ENCODE measurements at regions not wholly inside any gene's neighbourhood (a gene's known extent, or its start where the extent isn't known, plus 50 kb on each side); places are given as distances from the start of the nearest gene placed in this dataset.
A peak's percentile ranks its signal among the peaks of the same experiment; 100 is the strongest.

GRCh38 chr6:155883334-155883731 is 427.7 kb upstream of the NOX3 start:
- peaks cover 0 to 4% (median 0%) of the 10 kb centered on the region in 4 donors for H3K4me1 ChIP-seq
- H3K27me3 ChIP-seq, result no peaks in the 10 kb centered on the region
- no peaks in the 10 kb centered on the region for H3K9me3 ChIP-seq
- no peak overlapping the region for H3K4me3 ChIP-seq
- H3K27ac ChIP-seq, result no peak overlapping the region
- ATAC-seq (ENCODE audit: low FRiP score in 2 of 2) (no peak), DNase-seq (no peak)
- no peaks in the 10 kb centered on the region for H3K36me3 ChIP-seq
- TF ChIP-seq CTCF (IDR thresholded peaks at IDR 0.05) (peak in 1 of 6 experiments; percentile 4), POLR2AphosphoS5 (IDR thresholded peaks at IDR 0.05) (no peak), EP300 (IDR thresholded peaks at IDR 0.05) (no peak), POLR2A (IDR thresholded peaks at IDR 0.05) (no peak)

GRCh38 chr6:155882527-155883333 is 427.1 kb upstream of the NOX3 start:
- Histone ChIP-seq H3K4me3 (no peak overlapping the region), H3K27ac (peak overlapping the region; percentile 19 to 40 (median 27)), H3K27me3 (no peaks in the 10 kb centered on the region), H3K9me3 (no peaks in the 10 kb centered on the region), H3K36me3 (no peaks in the 10 kb centered on the region), H3K4me1 (peaks cover 0 to 4% (median 0%) of the 10 kb centered on the region in 4 donors)
- DNase-seq, result no peak
- WGBS, 2 donors, result 51 to 70% methylated on average over 4 of the region's 4 CpGs
- ATAC-seq (ENCODE audit: low FRiP score in 2 of 2), result no peak
- TF ChIP-seq EP300 (IDR thresholded peaks at IDR 0.05) (no peak), CTCF (IDR thresholded peaks at IDR 0.05) (no peak), POLR2A (IDR thresholded peaks at IDR 0.05) (no peak), POLR2AphosphoS5 (IDR thresholded peaks at IDR 0.05) (no peak)

GRCh38 chr6:155881826-155882526 is 426.3 kb upstream of the NOX3 start:
- no peaks in the 10 kb centered on the region for H3K9me3 ChIP-seq
- peak overlapping the region in 3 of 4 donors; percentile 27 to 51 (median 38) for H3K27ac ChIP-seq
- no peak for ATAC-seq (ENCODE audit: low FRiP score in 2 of 2)
- TF ChIP-seq POLR2A (IDR thresholded peaks at IDR 0.05), result no peak
- TF ChIP-seq POLR2AphosphoS5 (IDR thresholded peaks at IDR 0.05), result no peak
- no peak for TF ChIP-seq EP300 (IDR thresholded peaks at IDR 0.05)
- no peak for TF ChIP-seq CTCF (IDR thresholded peaks at IDR 0.05)
- no peak for DNase-seq
- H3K4me3 ChIP-seq, result no peak overlapping the region
- no peaks in the 10 kb centered on the region for H3K36me3 ChIP-seq
- no peaks in the 10 kb centered on the region for H3K27me3 ChIP-seq
- WGBS, 2 donors, result 73 to 80% methylated on average over 5 of the region's 5 CpGs
- peaks cover 0 to 4% (median 0%) of the 10 kb centered on the region in 4 donors for H3K4me1 ChIP-seq

DNA sequence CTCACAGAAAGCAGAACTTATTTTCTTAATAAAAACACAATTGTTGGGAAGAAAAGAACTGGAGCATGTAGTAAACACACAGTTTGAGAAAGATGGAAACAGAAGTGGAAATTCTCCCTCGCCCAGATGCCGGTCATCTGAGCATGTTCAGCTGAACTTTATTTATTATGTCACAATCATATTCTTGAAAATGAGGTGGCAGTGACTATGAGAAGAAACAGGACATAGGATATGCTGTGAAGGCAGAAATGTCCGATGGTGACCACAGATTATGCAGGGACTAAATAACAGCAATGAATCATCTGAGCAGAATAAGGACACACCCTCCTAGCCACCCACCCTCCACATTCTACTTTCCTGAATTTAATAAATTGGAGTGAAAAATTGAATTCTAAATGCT is 425.3 kb upstream of the NOX3 start:
- 40 to 46% methylated on average over 3 of the region's 3 CpGs for WGBS, 2 donors
- no peaks in the 10 kb centered on the region for H3K36me3 ChIP-seq
- no peaks in the 10 kb centered on the region for H3K9me3 ChIP-seq
- peaks cover 0 to 4% (median 0%) of the 10 kb centered on the region in 4 donors for H3K4me1 ChIP-seq
- no peak for TF ChIP-seq POLR2A (IDR thresholded peaks at IDR 0.05)
- peak in 1 of 4 donors; percentile 25 for TF ChIP-seq EP300 (IDR thresholded peaks at IDR 0.05)
- no peak for TF ChIP-seq POLR2AphosphoS5 (IDR thresholded peaks at IDR 0.05)
- no peak for TF ChIP-seq CTCF (IDR thresholded peaks at IDR 0.05)
- H3K4me3 ChIP-seq, result no peak overlapping the region
- H3K27me3 ChIP-seq, result no peaks in the 10 kb centered on the region
- DNase-seq (no peak), ATAC-seq (ENCODE audit: low FRiP score in 2 of 2) (peak in 1 of 2 donors; percentile 39)
- peak overlapping the region in 1 of 4 donors; percentile 11 for H3K27ac ChIP-seq

All from upper lobe of left lung (tissue), 6 donors.